GM23248 (cell line): ENCODE measurements at regions not wholly inside any gene's neighbourhood (a gene's known extent, or its start where the extent isn't known, plus 50 kb on each side); places are given as distances from the start of the nearest gene placed in this dataset.

ENCODE experiments used
- DNase-seq: peaks from one replicate; pipeline ENCODE4 v3.0.0-alpha.2; 2015
- H2AFZ ChIP-seq: fragments of 200-600 bp; sonication (generic); 2 replicates; pipeline ENCODE4 v1.6.1; 2016; ENCODE audit warnings: antibody characterized with exemption
- H3F3A ChIP-seq: fragments of 200-600 bp; sonication (generic); 2 replicates; pipeline ENCODE4 v1.6.1; 2016; ENCODE audit warnings: mild to moderate bottlenecking, antibody characterized with exemption, mixed run types; ENCODE audit not compliant: insufficient read depth
- H3K27ac ChIP-seq: fragments of 200-600 bp; sonication (generic); 2 replicates; pipeline ENCODE4 v1.5.1; 2016; ENCODE audit warnings: mild to moderate bottlenecking
- H3K27me3 ChIP-seq: fragments of 200-600 bp; sonication (generic); replicated peaks from 2 replicates; pipeline ENCODE4 v1.6.1; 2016; ENCODE audit warnings: mild to moderate bottlenecking; ENCODE audit not compliant: insufficient read depth
- H3K36me3 ChIP-seq: fragments of 200-600 bp; sonication (generic); 2 replicates; pipeline ENCODE4 v1.6.1; 2016; ENCODE audit warnings: low read depth, mild to moderate bottlenecking
- H3K4me1 ChIP-seq: fragments of 200-600 bp; sonication (generic); 2 replicates; pipeline ENCODE4 v1.6.1; 2016; ENCODE audit warnings: mild to moderate bottlenecking; ENCODE audit not compliant: insufficient read depth
- H3K4me2 ChIP-seq: fragments of 200-600 bp; sonication (generic); one replicate; pipeline ENCODE4 v1.6.1; 2016; ENCODE audit warnings: mild to moderate bottlenecking; ENCODE audit not compliant: unreplicated experiment
- H3K4me3 ChIP-seq: fragments of 200-600 bp; sonication (generic); 2 replicates; pipeline ENCODE4 v1.5.1; 2016; ENCODE audit warnings: mild to moderate bottlenecking
- H3K79me2 ChIP-seq: fragments of 200-600 bp; sonication (generic); 2 replicates; pipeline ENCODE4 v1.6.1; 2016; ENCODE audit warnings: mild to moderate bottlenecking; ENCODE audit not compliant: insufficient read depth
- H3K9ac ChIP-seq: fragments of 200-600 bp; sonication (generic); 2 replicates; pipeline ENCODE4 v1.6.1; 2016; ENCODE audit warnings: mild to moderate bottlenecking
- H3K9me2 ChIP-seq: fragments of 200-600 bp; sonication (generic); 2 replicates; pipeline ENCODE4 v1.6.1; 2016; ENCODE audit warnings: mixed run types, mild to moderate bottlenecking, moderate library complexity; ENCODE audit not compliant: insufficient read depth
- H3K9me3 ChIP-seq: fragments of 200-600 bp; sonication (generic); one replicate; pipeline ENCODE4 v1.6.1; 2017; ENCODE audit warnings: low read depth
- H4K20me1 ChIP-seq: fragments of 200-600 bp; sonication (generic); 2 replicates; pipeline ENCODE4 v1.6.0; 2016; ENCODE audit not compliant: insufficient read depth
- EZH2 ChIP-seq: fragments of 200-600 bp; sonication (generic); IDR thresholded peaks from 2 replicates; pipeline ENCODE4 v1.6.1; 2018; ENCODE audit warnings: antibody characterized with exemption, mild to moderate bottlenecking; ENCODE audit not compliant: insufficient read depth, poor library complexity, severe bottlenecking
- EZH2phosphoT487 ChIP-seq: fragments of 200-600 bp; sonication (generic); IDR thresholded peaks from 2 replicates; pipeline ENCODE4 v1.6.1; 2018; ENCODE audit warnings: antibody characterized with exemption, moderate library complexity, mild to moderate bottlenecking, low read depth; ENCODE audit not compliant: insufficient read depth
- whole genome bisulfite sequencing, 2 experiments: methylation state at CpG; one replicate each; pipeline ENCODE4 v1.1.6; 2015 to 2017; ENCODE audit warnings: low lambda C conversion rate in 2 of 2, low coverage in 1 of 2; ENCODE audit errors: missing lambda C conversion rate in 2 of 2; 5-methylcytosine and 5-hydroxymethylcytosine counted together
- in situ Hi-C: fragments of 300-500 bp; cut with MboI; formaldehyde crosslinking; loops from 2 replicates; pipeline ENCODE4 v1.15.0; 2020

DNA sequence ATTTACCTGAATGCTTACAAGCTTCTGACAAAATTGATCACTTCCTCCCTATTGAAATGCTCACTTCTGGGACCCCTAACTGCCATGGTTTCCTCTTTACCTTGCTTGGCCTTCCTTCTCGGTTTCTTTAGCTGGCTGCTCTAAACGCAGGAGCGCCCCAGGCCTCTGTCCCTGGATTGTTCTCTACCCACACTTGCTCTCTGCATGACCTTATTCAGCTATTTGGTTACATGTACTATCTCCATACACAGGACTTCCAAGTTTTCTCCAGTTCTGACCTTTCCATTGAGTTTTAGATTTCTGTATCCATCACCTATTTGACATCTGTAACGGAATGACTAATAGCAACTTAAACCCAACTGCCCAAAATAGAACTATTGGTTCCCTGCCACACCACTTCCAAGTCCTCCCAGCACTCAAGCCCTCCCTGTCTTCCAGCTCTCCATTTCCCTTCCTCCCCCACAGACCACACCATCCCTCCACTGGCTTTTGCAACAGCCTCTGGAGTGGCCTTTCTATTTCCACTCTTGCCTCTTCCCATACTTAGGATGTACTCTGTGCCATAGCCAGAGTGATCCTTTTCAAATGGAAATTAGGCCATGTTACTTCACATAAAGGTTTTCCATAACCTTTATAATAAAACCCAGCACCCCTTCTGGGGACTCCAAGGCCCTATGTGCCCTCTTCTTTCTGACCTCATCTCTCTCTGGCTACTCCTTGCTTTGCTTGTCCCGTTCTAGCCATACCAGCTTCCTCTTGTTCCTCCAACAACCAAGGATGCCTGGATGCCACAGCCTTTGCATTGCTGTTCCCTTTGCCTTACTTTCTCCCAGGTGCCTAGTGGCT lies 202.2 kb downstream of the AEBP2 start:
- DNase-seq: no peak
- H3K36me3 ChIP-seq: no peaks in the 10 kb centered on the region
- no peak overlapping the region for H3K9ac ChIP-seq
- H3K27me3 ChIP-seq: no peaks in the 10 kb centered on the region
- H3K9me2 ChIP-seq: no peaks in the 10 kb centered on the region
- H3K4me2 ChIP-seq: no peak overlapping the region
- no peak overlapping the region for H3K4me3 ChIP-seq
- no peaks in the 10 kb centered on the region for H3F3A ChIP-seq
- TF ChIP-seq EZH2 (no peak), EZH2phosphoT487 (no peak)
- no peak overlapping the region for H2AFZ ChIP-seq
- H4K20me1 ChIP-seq: no peaks in the 10 kb centered on the region
- in situ Hi-C loops: no loop called here
- 88% methylated on average over 5 of the region's 5 CpGs for WGBS, 2 experiments
- no peak overlapping the region for H3K27ac ChIP-seq
- H3K9me3 ChIP-seq: no peaks in the 10 kb centered on the region
- H3K79me2 ChIP-seq: no peaks in the 10 kb centered on the region
- no peaks in the 10 kb centered on the region for H3K4me1 ChIP-seq

DNA sequence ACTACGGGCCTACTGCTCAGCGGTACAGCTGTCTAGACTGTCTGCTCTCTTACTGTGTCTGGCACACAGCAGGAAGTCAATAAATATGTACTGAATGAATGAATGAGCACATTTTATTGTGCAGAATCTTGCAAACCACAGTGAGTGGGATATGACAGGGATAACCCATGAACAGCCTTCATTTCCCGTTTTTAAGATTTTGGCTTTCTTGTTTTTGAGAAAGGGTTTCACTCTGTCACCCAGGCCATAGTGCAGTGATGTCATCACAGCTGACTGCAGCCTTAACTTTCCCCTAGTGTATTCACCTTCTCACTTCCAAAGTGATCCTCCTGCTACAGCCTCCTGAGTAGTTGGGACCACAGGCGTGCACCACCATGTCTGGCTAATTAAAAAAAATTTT lies 203.1 kb downstream of the AEBP2 start:
- no peaks in the 10 kb centered on the region for H3K9me2 ChIP-seq
- H3K27me3 ChIP-seq: no peaks in the 10 kb centered on the region
- TF ChIP-seq EZH2 (no peak), EZH2phosphoT487 (no peak)
- H3K36me3 ChIP-seq: no peaks in the 10 kb centered on the region
- in situ Hi-C loops: no loop called here
- no peaks in the 10 kb centered on the region for H3K79me2 ChIP-seq
- DNase-seq: no peak
- no peak overlapping the region for H3K27ac ChIP-seq
- H4K20me1 ChIP-seq: no peaks in the 10 kb centered on the region
- H3F3A ChIP-seq: no peaks in the 10 kb centered on the region
- no peaks in the 10 kb centered on the region for H3K9me3 ChIP-seq
- H3K4me1 ChIP-seq: no peaks in the 10 kb centered on the region
- no peak overlapping the region for H3K4me3 ChIP-seq
- H3K9ac ChIP-seq: no peak overlapping the region
- 96% methylated on average over 4 of the region's 4 CpGs for WGBS, 2 experiments
- no peak overlapping the region for H3K4me2 ChIP-seq
- no peak overlapping the region for H2AFZ ChIP-seq

DNA sequence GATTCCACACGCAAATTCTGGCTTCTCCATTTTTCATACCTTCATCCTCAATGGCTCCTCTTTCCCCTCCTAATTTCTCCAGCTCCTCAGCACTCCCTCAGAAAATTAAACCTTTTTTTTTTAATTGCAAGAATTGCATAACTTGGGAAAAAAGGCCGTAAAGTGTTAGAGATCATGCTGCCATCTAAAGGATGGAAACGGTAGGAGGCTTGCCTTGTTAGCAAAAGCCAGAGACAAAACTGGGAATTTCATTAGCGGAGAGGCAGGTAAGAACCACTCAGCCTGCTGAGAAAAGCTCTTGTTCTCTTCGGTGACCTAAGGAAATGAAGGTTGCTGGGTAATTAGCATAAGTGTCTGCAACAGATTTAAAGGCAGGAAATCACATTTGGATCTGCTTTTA lies 204.3 kb downstream of the AEBP2 start:
- Histone ChIP-seq H4K20me1 (no peaks in the 10 kb centered on the region), H3K4me3 (no peak overlapping the region), H3K36me3 (no peaks in the 10 kb centered on the region), H3K4me2 (no peak overlapping the region), H3K27me3 (no peaks in the 10 kb centered on the region), H3K9ac (no peak overlapping the region), H3K9me2 (no peaks in the 10 kb centered on the region), H3K79me2 (no peaks in the 10 kb centered on the region), H3K9me3 (no peaks in the 10 kb centered on the region), H2AFZ (no peak overlapping the region), H3K4me1 (no peaks in the 10 kb centered on the region), H3F3A (no peaks in the 10 kb centered on the region), H3K27ac (no peak overlapping the region)
- WGBS, 2 experiments: 17 to 18% methylated on average over 5 of the region's 5 CpGs
- TF ChIP-seq EZH2 (no peak), EZH2phosphoT487 (no peak)
- in situ Hi-C loops: no loop called here
- peak; percentile 71 for DNase-seq

DNA sequence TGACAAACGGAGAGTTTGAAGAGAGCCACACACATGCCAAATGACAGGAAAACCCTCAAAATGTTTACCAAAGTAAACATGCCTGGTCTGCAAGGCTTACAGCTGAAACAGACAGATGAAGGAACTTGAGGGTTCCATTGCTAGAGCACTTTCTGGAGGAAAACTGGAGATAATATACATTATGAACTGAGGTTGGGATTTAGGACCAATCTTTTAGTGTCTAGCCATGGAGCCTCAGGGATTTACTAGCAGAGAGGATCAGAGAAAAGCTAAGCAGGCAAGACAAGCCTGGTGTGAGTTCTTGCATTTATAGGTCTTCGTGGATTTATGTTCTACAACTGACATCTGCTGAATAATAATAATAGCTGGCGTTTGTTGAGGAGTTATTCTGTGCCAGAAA lies 205.3 kb downstream of the AEBP2 start:
- DNase-seq: no peak
- Histone ChIP-seq H3K9me2 (no peaks in the 10 kb centered on the region), H3K36me3 (no peaks in the 10 kb centered on the region), H4K20me1 (no peaks in the 10 kb centered on the region), H3K79me2 (no peaks in the 10 kb centered on the region), H3K4me2 (no peak overlapping the region), H3F3A (no peaks in the 10 kb centered on the region), H3K9me3 (no peaks in the 10 kb centered on the region), H3K4me3 (no peak overlapping the region), H3K27me3 (no peaks in the 10 kb centered on the region), H3K27ac (no peak overlapping the region), H2AFZ (no peak overlapping the region), H3K9ac (no peak overlapping the region), H3K4me1 (no peaks in the 10 kb centered on the region)
- TF ChIP-seq EZH2: no peak
- no peak for TF ChIP-seq EZH2phosphoT487
- in situ Hi-C loops: no loop called here
- WGBS, 2 experiments: 78 to 80% methylated on average over 3 of the region's 3 CpGs

DNA sequence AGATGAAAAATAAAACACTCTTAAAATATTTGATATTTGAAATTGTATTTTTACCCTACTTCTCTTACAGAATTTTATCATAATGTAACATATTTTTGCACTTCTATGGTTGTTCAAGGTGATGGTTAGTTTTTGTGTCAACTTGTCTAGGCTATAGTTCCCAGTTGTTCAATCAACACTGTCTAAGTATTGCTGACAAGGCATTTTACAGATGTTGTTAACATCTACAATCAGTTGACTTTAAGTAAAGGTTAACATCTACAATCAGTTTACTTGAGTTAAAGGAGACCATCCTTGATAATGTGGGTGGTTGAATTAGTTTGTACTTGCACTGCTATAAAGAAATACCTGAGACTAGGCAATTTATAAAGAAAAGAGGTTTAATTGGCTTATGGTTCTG lies 206.5 kb downstream of the AEBP2 start:
- Histone ChIP-seq H3K9me2 (no peaks in the 10 kb centered on the region), H3K9me3 (no peaks in the 10 kb centered on the region), H3K4me1 (no peaks in the 10 kb centered on the region), H3K27ac (no peak overlapping the region), H3K4me2 (no peak overlapping the region), H2AFZ (no peak overlapping the region), H3K9ac (no peak overlapping the region), H3K36me3 (no peaks in the 10 kb centered on the region), H3K27me3 (no peaks in the 10 kb centered on the region), H4K20me1 (no peaks in the 10 kb centered on the region), H3K79me2 (no peaks in the 10 kb centered on the region), H3K4me3 (no peak overlapping the region), H3F3A (no peaks in the 10 kb centered on the region)
- TF ChIP-seq EZH2: no peak
- no peak for DNase-seq
- in situ Hi-C loops: no loop called here
